Hepatocyte (in vitro differentiated cells): ENCODE measurements at regions not wholly inside any gene's neighbourhood (a gene's known extent, or its start where the extent isn't known, plus 50 kb on each side); places are given as distances from the start of the nearest gene placed in this dataset.
"Not testable (repeated sequence)": the region's sequence is repeated elsewhere in the genome, so short reads cannot be mapped to it uniquely, and the experiment has no call there.

Experiments
- DNase-seq: peaks from one replicate; pipeline ENCODE4 v3.0.0-alpha.2; 2016; ENCODE audit warnings: low spot score
- H2AFZ ChIP-seq: fragments of 200-600 bp; sonication (generic); 2 replicates; pipeline ENCODE4 v1.6.0; 2016; ENCODE audit warnings: antibody characterized with exemption, mild to moderate bottlenecking
- H3K27ac ChIP-seq: fragments of 200-600 bp; sonication (generic); 2 replicates; pipeline ENCODE4 v1.5.1; 2016; ENCODE audit warnings: mild to moderate bottlenecking
- H3K27me3 ChIP-seq: fragments of 200-600 bp; sonication (generic); 2 replicates; pipeline ENCODE4 v1.6.1; 2016
- H3K36me3 ChIP-seq: fragments of 200-600 bp; sonication (generic); replicated peaks from 2 replicates; pipeline ENCODE4 v1.5.1; 2016; ENCODE audit warnings: low read depth; ENCODE audit not compliant: insufficient read depth
- H3K4me1 ChIP-seq: fragments of 200-600 bp; sonication (generic); 2 replicates; pipeline ENCODE4 v1.5.1; 2016; ENCODE audit warnings: mild to moderate bottlenecking, moderate library complexity; ENCODE audit not compliant: insufficient read depth
- H3K4me2 ChIP-seq: fragments of 200-600 bp; sonication (generic); 2 replicates; pipeline ENCODE4 v1.6.0; 2016
- H3K4me3 ChIP-seq: fragments of 200-600 bp; sonication (generic); 2 replicates; pipeline ENCODE4 v1.5.1; 2016; ENCODE audit warnings: mild to moderate bottlenecking
- H3K79me2 ChIP-seq: fragments of 200-600 bp; sonication (generic); 2 replicates; pipeline ENCODE4 v1.6.0; 2017; ENCODE audit warnings: mild to moderate bottlenecking
- H3K9me2 ChIP-seq: fragments of 200-600 bp; sonication (generic); replicated peaks from 2 replicates; pipeline ENCODE4 v1.6.0; 2017; ENCODE audit warnings: mild to moderate bottlenecking; ENCODE audit not compliant: insufficient read depth
- H3K9me3 ChIP-seq: fragments of 200-600 bp; sonication (generic); 2 replicates; pipeline ENCODE4 v1.5.1; 2016; ENCODE audit warnings: low read depth, mild to moderate bottlenecking
- H4K20me1 ChIP-seq: fragments of 200-600 bp; sonication (generic); 2 replicates; pipeline ENCODE4 v1.6.0; 2016; ENCODE audit warnings: mild to moderate bottlenecking; ENCODE audit not compliant: insufficient read depth, poor library complexity, severe bottlenecking
- CTCF ChIP-seq: fragments of 200-600 bp; sonication (generic); IDR thresholded peaks from 2 replicates; pipeline ENCODE4 v1.5.1; 2016; ENCODE audit warnings: antibody characterized with exemption, mild to moderate bottlenecking; ENCODE audit not compliant: poor library complexity
- EZH2 ChIP-seq: fragments of 200-600 bp; sonication (generic); IDR thresholded peaks from 2 replicates; pipeline ENCODE4 v1.6.1; 2016; ENCODE audit warnings: antibody characterized with exemption, mild to moderate bottlenecking, borderline replicate concordance
- EZH2phosphoT487 ChIP-seq: fragments of 200-600 bp; sonication (generic); IDR thresholded peaks from one replicate; pipeline ENCODE4 v1.6.1; 2018; ENCODE audit warnings: antibody characterized with exemption, mild to moderate bottlenecking, low read depth, moderate library complexity; ENCODE audit not compliant: unreplicated experiment, severe bottlenecking
- whole genome bisulfite sequencing: methylation state at CpG from one replicate; pipeline ENCODE4 v1.1.6; 2016; ENCODE audit warnings: low lambda C conversion rate; ENCODE audit errors: missing lambda C conversion rate; 5-methylcytosine and 5-hydroxymethylcytosine counted together

GRCh38 chr14:71454513-71455332, 477.5 kb upstream of the RGS6 start:
- peak; percentile 11 for DNase-seq
- no peaks in the 10 kb centered on the region for H3K4me1 ChIP-seq
- H3K79me2 ChIP-seq, result peaks cover 58% of the 10 kb centered on the region
- H3K4me2 ChIP-seq, result peak overlapping the region; percentile 10
- no peaks in the 10 kb centered on the region for H3K9me3 ChIP-seq
- H3K9me2 ChIP-seq, result no peaks in the 10 kb centered on the region
- H3K27me3 ChIP-seq, result no peaks in the 10 kb centered on the region
- no peak overlapping the region for H3K4me3 ChIP-seq
- no peak overlapping the region for H3K27ac ChIP-seq
- no peak overlapping the region for H2AFZ ChIP-seq
- WGBS, result 66% methylated on average over 6 of the region's 6 CpGs
- peaks cover 2% of the 10 kb centered on the region for H4K20me1 ChIP-seq
- no peaks in the 10 kb centered on the region for H3K36me3 ChIP-seq
- TF ChIP-seq EZH2phosphoT487 (no peak), CTCF (no peak), EZH2 (no peak)

- no peak overlapping the region for H2AFZ ChIP-seq
- H3K4me1 ChIP-seq, result no peaks in the 10 kb centered on the region
- 97% methylated on average over 6 of the region's 6 CpGs for WGBS
Observed at GRCh38 chr14:71460091-71460490, 472.1 kb upstream of the RGS6 start.

GRCh38 chr14:71461617-71462016, 470.6 kb upstream of the RGS6 start:
- DNase-seq, H2AFZ ChIP-seq, H3K9me3 ChIP-seq, H3K27me3 ChIP-seq, H3K27ac ChIP-seq, H3K36me3 ChIP-seq, H3K4me1 ChIP-seq, H3K9me2 ChIP-seq, H3K4me2 ChIP-seq, H4K20me1 ChIP-seq, H3K4me3 ChIP-seq: not testable (repeated sequence)
- peaks cover 50% of the 10 kb centered on the region for H3K79me2 ChIP-seq
- WGBS, result 100% methylated on average over 3 of the region's 3 CpGs

More at GRCh38 chr14:71460091-71460490, 472.1 kb upstream of the RGS6 start:
- TF ChIP-seq EZH2, result no peak
- Histone ChIP-seq H3K79me2 (peaks cover 44% of the 10 kb centered on the region), H3K4me3 (no peak overlapping the region), H3K27me3 (no peaks in the 10 kb centered on the region), H3K36me3 (no peaks in the 10 kb centered on the region), H3K9me3 (no peaks in the 10 kb centered on the region), H3K4me2 (no peak overlapping the region), H4K20me1 (no peaks in the 10 kb centered on the region), H3K27ac (no peak overlapping the region), H3K9me2 (no peaks in the 10 kb centered on the region)
- no peak for DNase-seq

GRCh38 chr14:71463807-71464206, 468.4 kb upstream of the RGS6 start:
- no peak for DNase-seq
- Histone ChIP-seq H3K27me3 (no peaks in the 10 kb centered on the region), H3K79me2 (peaks cover 38% of the 10 kb centered on the region), H3K4me3 (no peak overlapping the region), H4K20me1 (no peaks in the 10 kb centered on the region), H3K4me1 (no peaks in the 10 kb centered on the region), H3K9me3 (no peaks in the 10 kb centered on the region), H3K4me2 (no peak overlapping the region), H3K9me2 (no peaks in the 10 kb centered on the region), H3K27ac (no peak overlapping the region), H2AFZ (no peak overlapping the region), H3K36me3 (no peaks in the 10 kb centered on the region)
- no peak for TF ChIP-seq EZH2phosphoT487
- no peak for TF ChIP-seq CTCF
- TF ChIP-seq EZH2, result no peak
